ENCODE measurements at regions not wholly inside any gene's neighbourhood (a gene's known extent, or its start where the extent isn't known, plus 50 kb on each side); places are given as distances from the start of the nearest gene placed in this dataset.
A peak's percentile ranks its signal among the peaks of the same experiment; 100 is the strongest.

- DNase-seq, result no peak
- Histone ChIP-seq H3K9me3 (replicated peaks in 1 of 2; ENCODE audit: control insufficient read depth in 1 of 2, insufficient read depth in 1 of 2, low read length in 2 of 2) (no peaks in the 10 kb centered on the region), H3K27me3 (ENCODE audit: control insufficient read depth in 2 of 2, insufficient read depth in 2 of 2, low read length in 2 of 2) (no peaks in the 10 kb centered on the region), H2AFZ (ENCODE audit: insufficient read depth, low read depth, low read length, poor library complexity, severe bottlenecking) (no peak overlapping the region), H3K9ac (ENCODE audit: insufficient read depth, low read length, poor library complexity, severe bottlenecking) (no peak overlapping the region), H3K4me1 (ENCODE audit: control insufficient read depth in 1 of 2, insufficient read depth in 2 of 2, low read length in 2 of 2) (peaks cover 19 to 35% of the 10 kb centered on the region in 2 donors), H3K36me3 (replicated peaks in 1 of 2; ENCODE audit: control insufficient read depth in 1 of 2, insufficient read depth in 2 of 2, low read length in 2 of 2) (peaks cover 0 to 8% of the 10 kb centered on the region in 2 donors), H3K79me2 (ENCODE audit: insufficient read depth, low read length) (peaks cover 18% of the 10 kb centered on the region), H3K27ac (ENCODE audit: low read depth in 1 of 2, low read length in 2 of 2) (no peak overlapping the region), H4K20me1 (ENCODE audit: insufficient read depth, low read length) (no peaks in the 10 kb centered on the region), H3K4me3 (replicated peaks in 1 of 3; ENCODE audit: low read depth in 2 of 3, low read length in 3 of 3) (no peak overlapping the region), H3K4me2 (replicated peaks; ENCODE audit: extremely low read depth, low read length, poor library complexity, severe bottlenecking) (no peak overlapping the region)
- Mint-ChIP-seq H3K9me3 (peaks cover 0 to 2% (median 0%) of the 10 kb centered on the region in 7 donors), H3K36me3 (peaks cover 22 to 30% of the 10 kb centered on the region in 2 donors), H3K4me3 (no peak overlapping the region), H3K4me1 (peaks cover 41% of the 10 kb centered on the region), H3K27me3 (ENCODE audit: low read depth in 3 of 3) (peaks cover 1 to 2% (median 1%) of the 10 kb centered on the region in 3 donors), H3K27ac (no peak overlapping the region)
- WGBS (ENCODE audit: insufficient coverage), result 90% methylated on average over 13 of the region's 17 CpGs
- intact Hi-C loops (cut with micrococcal nuclease), result no loop called here
- TF ChIP-seq, protein P1, sequence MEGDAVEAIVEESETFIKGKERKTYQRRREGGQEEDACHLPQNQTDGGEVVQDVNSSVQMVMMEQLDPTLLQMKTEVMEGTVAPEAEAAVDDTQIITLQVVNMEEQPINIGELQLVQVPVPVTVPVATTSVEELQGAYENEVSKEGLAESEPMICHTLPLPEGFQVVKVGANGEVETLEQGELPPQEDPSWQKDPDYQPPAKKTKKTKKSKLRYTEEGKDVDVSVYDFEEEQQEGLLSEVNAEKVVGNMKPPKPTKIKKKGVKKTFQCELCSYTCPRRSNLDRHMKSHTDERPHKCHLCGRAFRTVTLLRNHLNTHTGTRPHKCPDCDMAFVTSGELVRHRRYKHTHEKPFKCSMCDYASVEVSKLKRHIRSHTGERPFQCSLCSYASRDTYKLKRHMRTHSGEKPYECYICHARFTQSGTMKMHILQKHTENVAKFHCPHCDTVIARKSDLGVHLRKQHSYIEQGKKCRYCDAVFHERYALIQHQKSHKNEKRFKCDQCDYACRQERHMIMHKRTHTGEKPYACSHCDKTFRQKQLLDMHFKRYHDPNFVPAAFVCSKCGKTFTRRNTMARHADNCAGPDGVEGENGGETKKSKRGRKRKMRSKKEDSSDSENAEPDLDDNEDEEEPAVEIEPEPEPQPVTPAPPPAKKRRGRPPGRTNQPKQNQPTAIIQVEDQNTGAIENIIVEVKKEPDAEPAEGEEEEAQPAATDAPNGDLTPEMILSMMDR (IDR thresholded peaks at IDR 0.05), result no peak
Observed at GRCh38 chr14:101116486-101117130, 213.1 kb upstream of the RTL1 start.

DNA sequence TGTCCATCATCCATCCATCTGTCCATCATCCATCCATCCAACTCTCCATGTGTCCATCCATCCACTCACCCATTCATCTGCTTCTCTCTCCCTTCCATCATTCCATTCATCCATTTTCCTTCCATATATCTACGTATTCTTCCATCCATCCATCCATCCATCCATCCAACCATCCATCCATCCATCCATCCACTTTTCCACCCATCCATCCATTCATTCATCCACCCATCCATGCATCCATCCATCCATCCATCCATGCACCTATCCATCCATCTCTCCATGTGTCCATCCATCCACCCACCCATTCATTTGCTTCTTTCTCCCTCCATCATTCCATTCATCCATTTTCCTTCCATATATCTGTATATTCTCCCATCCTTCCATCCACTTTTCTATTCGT is 214.0 kb upstream of the RTL1 start:
- TF ChIP-seq, protein P1 (IDR thresholded peaks at IDR 0.05), result no peak
- Histone ChIP-seq H3K27me3 (ENCODE audit: control insufficient read depth in 2 of 2, insufficient read depth in 2 of 2, low read length in 2 of 2) (no peaks in the 10 kb centered on the region), H2AFZ (ENCODE audit: insufficient read depth, low read depth, low read length, poor library complexity, severe bottlenecking) (no peak overlapping the region), H3K4me2 (replicated peaks; ENCODE audit: extremely low read depth, low read length, poor library complexity, severe bottlenecking) (no peak overlapping the region), H3K27ac (ENCODE audit: low read depth in 1 of 2, low read length in 2 of 2) (no peak overlapping the region), H3K9me3 (replicated peaks in 1 of 2; ENCODE audit: control insufficient read depth in 1 of 2, insufficient read depth in 1 of 2, low read length in 2 of 2) (no peaks in the 10 kb centered on the region), H3K79me2 (ENCODE audit: insufficient read depth, low read length) (peaks cover 26% of the 10 kb centered on the region), H3K9ac (ENCODE audit: insufficient read depth, low read length, poor library complexity, severe bottlenecking) (no peak overlapping the region), H4K20me1 (ENCODE audit: insufficient read depth, low read length) (no peaks in the 10 kb centered on the region), H3K4me3 (replicated peaks in 1 of 3; ENCODE audit: low read depth in 2 of 3, low read length in 3 of 3) (no peak overlapping the region), H3K4me1 (ENCODE audit: control insufficient read depth in 1 of 2, insufficient read depth in 2 of 2, low read length in 2 of 2) (peaks cover 25 to 40% of the 10 kb centered on the region in 2 donors), H3K36me3 (replicated peaks in 1 of 2; ENCODE audit: control insufficient read depth in 1 of 2, insufficient read depth in 2 of 2, low read length in 2 of 2) (peaks cover 0 to 8% of the 10 kb centered on the region in 2 donors)
- intact Hi-C loops (cut with micrococcal nuclease), result no loop called here
- peak overlapping the region in 1 of 7 donors; percentile 1 for H3K27ac Mint-ChIP-seq
- 75% methylated on average over 2 of the region's 2 CpGs for WGBS (ENCODE audit: insufficient coverage)
- no peak overlapping the region for H3K4me3 Mint-ChIP-seq
- no peak for DNase-seq
- peaks cover 40% of the 10 kb centered on the region for H3K4me1 Mint-ChIP-seq
- H3K9me3 Mint-ChIP-seq, result peaks cover 0 to 2% (median 0%) of the 10 kb centered on the region in 7 donors
- H3K27me3 Mint-ChIP-seq (ENCODE audit: low read depth in 3 of 3), result peaks cover 0 to 2% (median 1%) of the 10 kb centered on the region in 3 donors
- H3K36me3 Mint-ChIP-seq, result peaks cover 25 to 30% of the 10 kb centered on the region in 2 donors

All from CD14-positive monocyte (primary cell).